Mesenteric fat pad (tissue), 1 donor: ENCODE measurements at regions not wholly inside any gene's neighbourhood (a gene's known extent, or its start where the extent isn't known, plus 50 kb on each side); places are given as distances from the start of the nearest gene placed in this dataset.

ENCODE experiments used
- DNase-seq: peaks from one replicate; pipeline ENCODE4 v3.0.0-alpha.2; 2020; ENCODE audit warnings: low spot score
- donor health status: DM: yes; HTN: yes; CAD: no.

DNA sequence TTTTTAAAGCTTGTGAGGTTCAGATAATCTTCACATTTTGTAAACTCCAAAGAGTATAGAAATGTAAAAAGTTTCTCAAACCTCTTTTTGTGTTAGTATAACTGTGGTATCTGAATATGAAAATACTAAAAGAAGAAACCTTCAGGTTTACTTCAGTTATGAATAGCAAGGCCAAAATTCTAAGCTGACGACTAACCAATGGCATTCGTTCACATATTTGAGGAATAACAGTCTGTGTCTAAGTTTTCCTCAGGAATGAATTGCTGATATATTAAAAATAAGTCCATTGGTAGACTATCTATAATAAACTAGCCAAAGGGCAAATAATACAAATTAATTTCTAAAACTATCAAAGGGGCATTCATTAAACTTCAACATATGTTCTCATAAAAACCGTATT is 206.0 kb downstream of the CXCL12 start:
- no peak for DNase-seq

DNA sequence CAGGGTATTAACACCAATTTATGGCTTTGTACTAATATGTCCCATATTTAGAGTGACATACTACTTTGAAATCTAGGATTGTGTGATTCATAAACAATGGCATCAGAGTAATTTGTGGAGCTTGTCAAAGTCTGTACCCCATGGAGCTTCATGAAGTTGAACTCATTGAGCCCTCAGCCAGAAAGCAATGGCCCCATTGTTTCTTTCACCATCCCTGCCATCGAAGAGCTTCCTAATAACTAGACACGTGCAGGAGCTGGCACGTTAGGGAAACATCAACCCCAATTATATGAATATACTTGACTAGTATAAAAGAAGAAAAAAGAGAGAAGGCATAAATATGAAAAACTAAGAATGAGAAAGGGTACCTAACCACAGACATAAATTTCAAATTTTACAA is 206.6 kb downstream of the CXCL12 start:
- no peak for DNase-seq

DNA sequence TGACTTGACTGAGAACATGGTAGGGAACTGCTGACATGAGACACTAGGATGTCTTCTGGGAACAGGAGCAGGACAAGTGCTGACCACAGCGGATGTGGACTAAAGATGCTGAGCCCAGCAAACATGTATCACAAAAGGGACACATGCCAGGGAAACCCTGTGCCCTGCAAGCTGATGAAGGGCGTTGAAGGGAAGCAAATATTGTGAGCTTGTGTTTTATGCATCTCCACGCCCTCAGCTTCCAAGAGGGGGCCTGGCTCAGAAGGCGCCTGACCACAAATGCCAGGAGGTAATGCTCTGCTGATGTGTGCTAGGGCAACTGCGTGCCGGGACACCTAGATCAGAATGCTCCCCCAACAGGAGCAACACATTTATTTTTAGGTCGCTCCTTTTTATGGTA is 207.3 kb downstream of the CXCL12 start:
- no peak for DNase-seq

DNA sequence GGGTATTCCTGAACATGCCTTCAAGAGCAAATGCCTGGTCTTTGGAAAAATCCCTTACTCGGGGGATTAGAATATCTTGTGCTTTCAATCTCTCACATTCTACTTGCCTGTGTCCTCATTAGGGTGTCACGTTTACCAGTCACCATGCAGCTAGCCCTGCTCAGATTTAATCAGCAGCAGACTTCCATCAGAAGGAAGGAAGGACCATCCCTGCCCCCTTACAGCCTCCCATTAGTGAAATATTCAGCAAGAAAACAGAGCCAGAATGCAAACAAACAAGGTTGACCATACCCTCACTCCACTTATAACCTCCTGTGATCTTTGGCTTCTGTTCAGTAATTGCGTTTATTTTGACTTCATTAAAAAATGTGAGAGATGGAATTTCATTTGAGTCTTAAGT is 208.6 kb downstream of the CXCL12 start:
- DNase-seq: no peak

DNA sequence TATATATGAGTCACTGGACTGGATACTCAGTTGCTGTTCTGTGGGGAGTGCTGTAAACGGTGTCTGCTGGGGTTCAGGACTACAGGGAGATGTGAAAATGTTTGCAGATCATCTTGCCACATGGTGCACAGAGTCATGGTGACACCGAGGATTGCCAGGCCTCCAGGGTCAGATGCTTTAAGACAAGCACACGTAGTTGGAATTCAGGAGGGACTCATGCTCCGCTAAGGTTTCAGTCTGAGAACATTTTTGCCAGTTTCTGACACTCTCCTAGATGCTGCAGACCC is 211.3 kb downstream of the CXCL12 start:
- no peak for DNase-seq

DNA sequence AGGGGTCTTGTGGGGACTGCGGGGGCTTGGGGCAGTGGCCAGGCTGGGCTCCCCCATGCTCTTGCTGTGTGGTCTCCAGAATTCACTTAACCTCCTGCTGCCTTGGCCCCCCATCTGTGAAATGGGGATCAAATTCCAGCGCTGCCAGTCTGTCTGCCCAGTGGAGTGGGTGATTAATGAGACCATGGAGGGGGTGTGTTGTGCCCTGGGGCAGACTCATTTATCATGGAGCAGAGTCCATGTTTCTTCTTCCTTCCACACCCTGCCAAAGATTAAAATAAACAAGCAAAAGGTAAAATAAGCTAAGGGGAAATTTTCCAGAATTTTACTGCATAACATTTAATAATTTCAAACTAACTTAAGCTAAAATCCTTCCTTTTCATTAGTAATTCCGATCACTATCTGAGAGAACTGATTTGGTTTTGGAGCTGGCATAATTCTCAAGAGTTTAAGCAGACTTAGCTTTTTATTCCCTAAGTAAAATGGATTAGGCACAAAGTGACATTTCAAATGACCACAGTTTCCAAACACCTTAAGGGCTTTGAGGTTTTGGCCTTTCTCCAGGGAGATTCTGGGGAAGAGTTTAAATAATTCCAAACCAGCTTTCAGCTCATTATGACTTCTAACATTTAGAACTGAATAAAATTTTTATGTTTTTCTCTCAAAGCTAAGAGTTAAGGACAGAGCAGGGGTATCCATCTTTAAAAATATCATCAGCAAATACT is 211.9 kb downstream of the CXCL12 start:
- DNase-seq: no peak

DNA sequence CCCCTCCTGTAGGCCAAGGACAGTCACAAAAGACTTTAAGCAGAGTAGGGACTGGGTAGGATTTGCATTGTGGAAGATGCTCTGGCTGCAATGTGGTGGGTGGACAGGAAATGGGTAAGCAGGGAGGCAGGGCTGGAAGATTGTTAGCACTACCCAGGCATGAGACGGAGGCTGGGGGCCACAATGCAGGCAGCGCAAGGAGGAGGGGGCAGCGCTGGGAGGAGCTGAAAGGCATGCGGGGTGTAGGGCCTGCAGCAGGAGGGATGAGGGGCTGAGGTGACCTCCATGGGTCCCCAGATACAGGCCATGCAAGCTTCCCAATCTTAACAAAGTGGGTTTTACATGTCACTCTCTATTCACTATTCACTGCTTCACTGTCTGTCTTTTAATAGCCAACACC is 213.1 kb downstream of the CXCL12 start:
- DNase-seq: no peak

DNA sequence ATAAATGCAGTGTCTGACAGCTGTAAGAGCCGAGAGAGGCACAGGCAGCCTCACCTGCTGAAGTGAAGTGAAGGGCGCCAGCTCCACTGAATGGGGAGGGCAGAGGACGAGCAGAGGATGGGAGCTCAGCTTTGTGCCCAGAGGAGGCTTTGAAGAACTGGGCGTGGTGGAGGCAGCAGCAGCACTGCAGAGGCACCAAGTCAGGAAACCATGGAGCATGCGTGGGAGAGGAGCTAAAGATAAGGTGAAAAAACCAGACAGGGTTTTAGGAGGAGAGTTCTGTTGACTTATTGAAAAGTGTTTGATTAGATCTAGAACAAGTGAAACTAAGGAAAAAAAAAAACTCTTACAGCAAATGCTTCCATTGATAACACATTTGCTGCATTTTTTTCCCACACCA is 216.4 kb downstream of the CXCL12 start:
- no peak for DNase-seq

DNA sequence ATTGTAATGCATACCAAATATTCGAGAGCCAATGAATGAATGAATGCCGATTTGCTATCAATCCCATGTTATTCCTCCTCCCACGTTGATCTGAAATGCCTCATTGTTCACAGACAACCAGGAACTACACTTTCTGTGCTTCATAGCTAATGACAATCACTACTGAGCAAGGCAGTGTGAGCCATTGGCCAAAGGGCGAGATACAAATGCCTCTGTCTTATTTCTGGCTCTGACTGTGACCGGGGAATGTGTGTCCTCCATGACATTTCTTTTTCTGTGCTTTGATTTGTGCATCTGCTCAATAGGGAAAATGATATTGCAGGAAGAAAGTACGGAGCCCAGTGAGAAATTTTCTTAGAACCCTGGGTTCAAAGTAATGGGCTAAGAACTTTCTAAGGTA is 217.1 kb downstream of the CXCL12 start:
- no peak for DNase-seq

DNA sequence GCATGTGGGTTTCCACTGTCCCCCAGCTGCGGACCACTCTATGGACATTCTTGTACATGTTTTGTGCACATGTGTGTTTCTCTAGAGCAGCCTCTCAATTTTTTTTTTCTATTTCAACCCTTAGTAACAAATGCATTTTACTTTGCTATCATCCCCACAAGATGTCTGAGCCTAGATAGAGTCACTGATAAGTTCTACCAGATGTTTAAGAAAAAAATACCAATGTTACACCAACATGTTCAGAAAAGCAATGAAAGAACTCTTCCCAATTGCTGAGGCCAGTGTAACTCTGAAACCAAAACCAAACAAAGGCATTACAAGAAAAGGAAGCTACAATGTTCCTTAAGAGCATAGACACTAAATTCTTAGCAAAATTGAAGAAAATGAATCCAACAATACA is 218.5 kb downstream of the CXCL12 start:
- DNase-seq: no peak

DNA sequence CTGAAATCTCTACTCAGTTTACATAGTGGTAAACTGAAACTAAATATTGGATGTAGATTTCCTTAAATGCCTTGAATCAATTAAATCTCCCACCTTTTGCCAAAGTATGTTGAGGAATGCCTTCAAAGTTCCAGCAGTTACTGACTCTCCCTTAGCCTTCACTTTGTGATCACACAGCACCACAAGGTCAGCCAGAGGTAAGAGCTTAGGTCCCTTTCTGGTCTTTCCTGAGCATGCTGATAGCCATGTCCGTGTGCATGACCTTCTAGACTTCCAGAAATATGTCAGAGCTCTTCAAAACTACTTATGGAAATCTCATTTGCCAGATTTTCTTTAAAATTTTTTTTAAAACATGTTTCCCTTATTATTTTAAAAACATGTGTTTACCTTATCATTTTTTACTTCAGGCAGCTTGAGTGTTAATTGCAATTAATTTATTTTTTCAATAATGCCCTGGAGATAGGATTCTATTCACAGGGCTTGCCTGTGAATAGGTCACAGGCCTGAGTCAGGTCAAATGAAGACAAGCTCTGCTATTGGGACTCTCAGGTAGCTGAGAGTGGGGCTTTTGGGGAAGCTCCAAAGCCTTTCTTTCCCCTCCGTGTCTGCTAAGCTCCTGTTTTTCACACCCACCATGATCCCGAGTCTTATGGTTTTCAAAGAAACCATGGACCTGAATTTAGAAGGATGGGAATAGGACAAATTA is 220.5 kb downstream of the CXCL12 start:
- no peak for DNase-seq

DNA sequence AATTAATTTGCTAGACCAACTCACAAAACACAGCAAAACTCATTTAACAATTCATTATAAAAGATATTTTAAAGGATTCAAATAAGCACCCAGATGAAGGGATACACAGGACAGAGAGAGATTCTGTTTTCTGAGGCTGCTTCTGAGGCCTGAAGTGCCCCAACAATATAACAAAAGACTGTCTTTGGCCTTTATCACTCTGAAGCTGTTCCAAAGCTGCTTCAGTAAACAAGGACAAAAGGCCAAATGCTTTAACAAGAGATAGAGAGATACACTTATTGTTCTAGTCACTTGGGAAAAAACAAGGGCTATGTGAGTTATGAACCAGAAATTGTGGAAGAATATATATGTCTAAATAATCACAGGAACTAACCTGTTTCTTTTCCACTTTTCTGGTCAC is 223.7 kb downstream of the CXCL12 start:
- DNase-seq: no peak

DNA sequence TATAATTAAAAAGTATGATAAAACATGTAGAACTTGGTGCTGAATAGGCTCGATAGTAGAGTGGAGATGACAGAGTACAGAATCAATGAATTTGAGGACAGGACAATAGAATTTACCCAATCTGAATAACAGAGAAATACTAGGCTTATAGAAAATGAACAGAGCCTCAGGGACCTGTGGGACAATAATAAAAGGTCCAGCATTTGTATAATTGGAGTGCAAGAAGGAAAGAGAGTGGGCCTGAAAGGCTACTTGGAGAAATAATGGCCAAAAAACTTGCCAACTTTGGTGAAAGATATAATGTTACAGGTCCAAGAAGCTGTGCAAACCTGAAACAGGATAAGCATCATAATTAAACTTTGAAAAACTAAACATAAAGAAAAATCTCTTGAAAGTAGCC is 227.3 kb downstream of the CXCL12 start:
- DNase-seq: no peak

DNA sequence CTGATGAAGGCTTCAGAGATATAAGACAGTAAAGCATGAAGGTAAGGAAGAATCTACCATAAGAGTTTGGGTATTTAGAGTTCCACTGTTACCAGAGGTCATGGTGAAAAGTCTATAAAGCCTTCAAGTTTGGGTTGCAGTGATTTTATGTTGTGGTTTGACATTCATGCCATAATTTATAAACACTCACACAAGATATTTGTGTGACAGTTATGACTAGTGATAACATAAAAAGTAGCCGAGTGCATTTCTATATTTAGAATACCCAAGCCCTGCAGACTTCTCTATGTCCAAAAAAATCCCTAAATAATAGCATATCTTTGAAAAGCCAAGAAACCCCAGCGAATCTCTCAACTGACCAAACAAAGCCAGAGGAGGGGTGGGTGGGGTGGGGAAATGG is 229.9 kb downstream of the CXCL12 start:
- DNase-seq: no peak

DNA sequence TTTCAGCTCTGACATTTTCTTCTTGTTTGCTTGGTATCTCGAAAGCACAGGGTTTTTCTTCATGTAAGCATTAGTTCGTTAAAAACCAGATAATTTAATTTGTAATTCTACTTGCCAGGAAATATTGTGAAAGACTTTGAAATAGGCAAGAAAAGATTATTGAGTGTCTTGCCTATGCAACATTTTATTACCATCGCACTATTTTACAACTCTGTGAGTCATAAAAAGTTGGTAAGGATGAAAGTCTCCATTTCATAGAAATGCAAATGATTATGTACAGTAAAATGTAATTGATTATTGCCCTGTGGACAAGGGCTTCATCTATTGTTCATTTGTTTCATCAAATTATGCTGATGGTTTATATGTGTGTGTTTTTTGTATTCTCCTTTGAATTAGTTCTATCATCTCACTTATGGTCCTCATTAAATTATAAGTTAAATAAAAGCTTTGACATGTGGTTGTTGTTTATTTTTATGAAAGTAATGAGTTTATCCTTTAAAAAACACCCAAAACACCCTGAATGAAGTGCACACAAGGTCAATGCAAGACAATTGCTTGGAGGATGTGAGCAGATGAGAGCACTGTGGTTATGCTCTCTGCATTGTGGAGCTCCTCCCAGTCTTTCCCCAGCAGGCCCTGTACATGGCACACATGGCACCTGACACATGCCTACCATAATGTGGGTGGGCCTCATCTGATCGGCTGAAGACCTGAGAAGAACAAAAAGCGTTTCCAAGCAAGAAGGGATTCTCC is 230.8 kb downstream of the CXCL12 start:
- no peak for DNase-seq

DNA sequence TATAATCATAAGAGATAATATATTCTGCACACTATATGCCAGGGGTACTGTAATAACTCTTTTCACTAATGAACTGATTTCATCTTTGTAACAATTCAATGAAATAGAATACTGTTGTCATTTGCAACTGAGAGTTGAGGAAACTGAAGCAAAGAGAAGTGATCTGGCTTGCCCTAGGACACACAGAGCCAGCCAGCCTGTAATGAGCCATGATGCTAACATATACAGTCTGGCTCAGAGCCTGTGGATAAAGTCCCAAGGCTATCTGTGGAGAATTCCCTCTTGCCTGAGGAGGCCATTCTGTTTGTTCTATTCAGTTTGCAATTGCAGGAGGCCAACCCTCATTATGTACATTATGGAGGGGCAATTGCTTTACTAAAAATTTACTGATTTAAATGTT is 241.3 kb downstream of the CXCL12 start:
- no peak for DNase-seq

DNA sequence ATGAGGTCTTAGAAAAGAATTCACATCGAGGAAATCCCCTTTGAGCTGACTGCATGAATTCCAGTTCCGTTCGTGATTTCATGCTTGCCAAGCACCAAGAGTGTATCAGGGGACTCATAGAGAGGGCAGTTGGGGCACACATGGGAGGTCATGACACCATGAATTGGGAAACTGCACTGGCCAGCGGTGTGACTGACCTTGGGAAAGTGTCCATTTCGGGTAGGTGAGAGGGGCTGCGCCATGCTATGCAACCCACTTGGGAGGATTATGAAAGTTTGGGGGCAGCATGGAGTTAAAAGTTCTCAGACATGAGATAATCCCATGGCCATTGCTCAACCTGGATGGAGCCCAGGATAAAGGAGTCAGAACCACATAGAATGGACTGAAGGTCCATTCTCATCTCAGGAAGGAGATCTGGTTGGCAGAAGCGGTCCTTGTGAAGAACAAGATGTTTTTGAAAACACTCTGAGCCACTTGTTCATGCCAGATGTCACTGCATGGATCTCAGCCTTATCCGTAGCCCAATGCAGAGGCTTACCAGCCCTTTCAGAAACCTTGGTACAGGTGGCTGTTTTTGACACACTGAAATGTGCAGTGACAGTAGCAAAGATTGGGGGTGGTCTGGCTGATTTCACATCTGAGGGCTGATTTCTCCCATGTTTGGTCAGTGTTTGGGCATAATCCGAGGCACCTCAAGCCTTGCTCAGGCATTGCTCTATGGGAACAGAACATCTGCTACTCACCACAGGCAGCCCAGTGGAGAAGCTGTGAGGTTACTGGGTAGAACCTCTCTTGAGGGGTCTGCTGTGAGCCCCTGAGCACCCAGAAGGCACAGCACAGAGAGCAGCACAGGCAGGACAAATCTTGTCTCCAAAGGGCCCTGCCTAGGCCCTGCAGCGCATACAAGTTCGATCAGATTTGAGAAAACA is 252.3 kb downstream of the CXCL12 start:
- DNase-seq: no peak

DNA sequence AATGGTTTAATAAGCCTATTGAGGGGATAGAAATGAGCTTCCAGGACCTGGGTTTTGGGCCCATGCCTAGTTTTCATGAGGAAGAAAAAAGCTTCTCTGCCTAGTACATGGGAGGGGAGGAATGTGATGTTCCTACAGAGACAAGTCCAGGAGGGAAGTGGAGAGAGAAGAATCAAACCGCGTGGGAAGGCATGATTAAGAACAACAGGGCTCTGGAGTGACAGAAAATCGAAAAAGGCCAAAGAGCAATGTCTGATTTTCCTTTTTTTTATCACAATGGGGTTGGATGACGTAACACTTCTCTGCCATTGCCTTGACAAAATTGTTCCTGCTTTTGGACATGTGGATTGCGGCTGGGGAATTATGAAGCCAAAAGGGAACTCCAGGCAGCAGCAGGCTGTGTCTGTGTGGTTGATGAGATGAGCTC is 258.6 kb downstream of the CXCL12 start:
- DNase-seq: no peak

DNA sequence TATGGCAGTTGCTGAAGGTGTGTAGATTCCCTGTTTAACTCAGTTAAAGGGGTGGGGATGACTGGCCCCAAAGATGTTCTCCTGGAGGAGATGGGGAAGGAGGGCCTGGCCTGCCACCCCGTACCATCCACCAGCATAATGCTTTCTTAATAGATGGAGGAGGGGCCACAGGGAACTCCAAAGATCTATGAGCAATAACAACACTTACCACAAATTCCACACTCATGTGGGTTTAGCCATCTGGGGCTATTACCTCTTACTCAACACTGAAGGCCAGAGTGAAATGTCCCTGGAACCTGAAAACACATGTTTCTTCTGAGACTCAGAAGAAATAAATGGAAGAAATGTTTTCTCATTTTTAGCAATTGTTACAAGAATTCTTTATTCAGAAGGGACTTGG is 259.0 kb downstream of the CXCL12 start:
- no peak for DNase-seq

DNA sequence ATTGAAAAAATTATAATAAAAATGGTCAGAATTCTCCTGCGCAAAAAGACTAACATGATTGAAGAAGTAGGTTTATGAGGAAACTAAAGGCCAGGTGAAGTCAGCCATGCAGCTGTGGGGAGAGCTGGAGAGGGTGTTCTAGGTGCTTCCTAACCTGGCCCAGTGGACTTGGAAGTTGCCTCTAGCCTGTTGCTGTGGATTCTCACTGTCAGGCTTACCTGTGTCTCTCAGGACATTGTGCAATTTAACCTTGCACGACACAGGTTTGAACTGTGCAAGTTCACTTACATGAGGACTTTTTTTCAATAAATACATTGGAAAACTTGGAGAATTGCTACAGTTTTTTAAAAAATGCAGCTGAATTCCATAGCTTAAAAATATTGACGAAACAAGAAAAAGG is 266.4 kb downstream of the CXCL12 start:
- no peak for DNase-seq

DNA sequence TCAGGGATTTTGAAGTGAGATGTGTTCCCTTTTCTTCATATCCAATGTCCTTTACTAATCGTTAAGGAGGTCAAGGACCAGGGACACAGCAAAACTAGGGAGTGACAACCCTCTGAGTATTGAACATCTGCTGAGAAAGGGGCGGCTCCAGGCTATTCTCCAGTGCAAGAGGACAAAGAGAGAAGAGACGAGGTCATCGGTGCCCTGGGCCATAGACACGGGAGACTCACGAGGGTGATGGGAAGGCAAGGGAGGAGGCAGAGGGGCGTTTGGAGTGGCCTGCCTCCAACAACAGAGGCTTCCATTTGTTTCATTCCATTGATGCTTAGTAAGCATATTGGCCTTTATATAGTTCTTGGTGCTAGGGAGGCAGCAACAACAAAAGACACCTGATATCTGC is 268.4 kb downstream of the CXCL12 start:
- DNase-seq: no peak

DNA sequence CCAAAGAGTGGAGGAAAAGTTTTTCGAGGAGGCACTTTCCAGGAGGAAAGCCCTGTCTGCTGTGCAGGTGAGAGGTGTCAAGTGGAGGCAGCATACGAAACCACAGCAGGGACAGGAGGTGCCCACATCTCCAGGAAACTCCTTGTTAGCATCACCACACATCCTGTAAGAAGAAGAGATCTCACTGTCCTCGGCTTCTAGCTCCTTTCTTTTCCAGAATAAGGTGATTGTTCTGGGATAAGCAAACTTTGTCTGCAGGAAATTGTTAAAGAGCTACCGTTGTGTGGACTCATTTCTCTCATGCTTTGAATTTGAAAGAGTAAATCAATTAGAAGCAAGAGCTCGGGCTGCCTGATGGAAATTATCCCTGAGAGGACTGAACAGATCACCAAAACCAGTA is 269.4 kb downstream of the CXCL12 start:
- DNase-seq: no peak
